Esophagus squamous epithelium (tissue), 4 donors: ENCODE measurements at regions not wholly inside any gene's neighbourhood (a gene's known extent, or its start where the extent isn't known, plus 50 kb on each side); places are given as distances from the start of the nearest gene placed in this dataset.

ENCODE experiments used
- POLR2A ChIP-seq, 4 donors: fragments of 450-650 bp; IDR thresholded peaks; one replicate each; pipeline ENCODE4 v1.6.1; 2017; ENCODE audit warnings: antibody characterized with exemption in 4 of 4, mild to moderate bottlenecking in 4 of 4, moderate library complexity in 3 of 4
- TF ChIP-seq, protein P1 (sequence below), 6 experiments: fragments of 450-650 bp in 4 of 6; fragments of 200-600 bp in 2 of 6; sonication (generic) in 2 of 6; IDR thresholded peaks; one replicate each; pipeline ENCODE4 v1.5.1; 2016 to 2019; ENCODE audit warnings: antibody characterized with exemption in 6 of 6, mild to moderate bottlenecking in 4 of 6, moderate library complexity in 4 of 6

DNA sequence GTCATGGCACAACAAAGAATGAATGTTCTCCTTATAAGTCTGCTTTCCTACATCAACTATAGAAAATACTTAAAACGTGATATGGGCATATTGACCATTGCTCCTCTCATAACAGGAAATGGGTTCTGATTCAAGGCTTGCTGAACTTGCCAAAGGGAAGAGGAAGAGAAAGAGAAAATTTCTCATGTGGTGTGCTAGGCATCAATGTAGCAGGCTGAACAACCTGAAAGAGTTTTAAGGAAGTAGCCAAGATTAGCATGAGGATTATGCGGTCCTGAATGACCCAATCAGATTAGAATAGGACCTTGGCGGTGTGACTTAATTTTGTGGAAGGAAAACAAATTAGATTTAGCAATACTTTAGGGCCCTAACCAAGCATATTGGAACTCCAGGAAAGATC, 617.7 kb upstream of the CDH11 start:
- TF ChIP-seq, protein P1, sequence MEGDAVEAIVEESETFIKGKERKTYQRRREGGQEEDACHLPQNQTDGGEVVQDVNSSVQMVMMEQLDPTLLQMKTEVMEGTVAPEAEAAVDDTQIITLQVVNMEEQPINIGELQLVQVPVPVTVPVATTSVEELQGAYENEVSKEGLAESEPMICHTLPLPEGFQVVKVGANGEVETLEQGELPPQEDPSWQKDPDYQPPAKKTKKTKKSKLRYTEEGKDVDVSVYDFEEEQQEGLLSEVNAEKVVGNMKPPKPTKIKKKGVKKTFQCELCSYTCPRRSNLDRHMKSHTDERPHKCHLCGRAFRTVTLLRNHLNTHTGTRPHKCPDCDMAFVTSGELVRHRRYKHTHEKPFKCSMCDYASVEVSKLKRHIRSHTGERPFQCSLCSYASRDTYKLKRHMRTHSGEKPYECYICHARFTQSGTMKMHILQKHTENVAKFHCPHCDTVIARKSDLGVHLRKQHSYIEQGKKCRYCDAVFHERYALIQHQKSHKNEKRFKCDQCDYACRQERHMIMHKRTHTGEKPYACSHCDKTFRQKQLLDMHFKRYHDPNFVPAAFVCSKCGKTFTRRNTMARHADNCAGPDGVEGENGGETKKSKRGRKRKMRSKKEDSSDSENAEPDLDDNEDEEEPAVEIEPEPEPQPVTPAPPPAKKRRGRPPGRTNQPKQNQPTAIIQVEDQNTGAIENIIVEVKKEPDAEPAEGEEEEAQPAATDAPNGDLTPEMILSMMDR (IDR thresholded peaks at IDR 0.05) = no peak
- TF ChIP-seq POLR2A (IDR thresholded peaks at IDR 0.05) = no peak
